ENCODE measurements at regions not wholly inside any gene's neighbourhood (a gene's known extent, or its start where the extent isn't known, plus 50 kb on each side); places are given as distances from the start of the nearest gene placed in this dataset.
"Not testable (repeated sequence)": the region's sequence is repeated elsewhere in the genome, so short reads cannot be mapped to it uniquely, and the experiment has no call there.

DNA sequence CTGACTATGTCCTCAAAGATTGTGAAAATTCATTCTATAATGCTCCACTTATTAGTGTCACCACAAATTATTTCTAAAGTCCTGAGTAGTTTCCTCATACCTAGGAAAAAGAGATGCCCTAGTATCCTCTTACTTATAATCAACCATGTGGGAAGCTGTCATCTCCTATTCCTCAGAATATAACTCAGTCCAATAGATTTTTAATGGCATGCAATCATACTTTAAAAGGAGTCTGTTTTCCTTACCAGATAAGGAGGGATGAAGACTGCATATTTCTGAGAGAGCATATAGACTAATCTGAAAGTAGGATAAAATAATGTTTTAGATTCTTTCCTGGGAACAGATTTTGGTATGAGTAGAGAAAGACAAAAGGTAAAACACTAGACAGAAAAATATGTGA, 727.7 kb upstream of the GRM3 start:
- intact Hi-C loops (cut with DNase I), result no loop called here
- Histone ChIP-seq H3K27ac (no peak overlapping the region), H3K36me3 (no peaks in the 10 kb centered on the region), H3K4me3 (no peak overlapping the region), H3K4me1 (no peaks in the 10 kb centered on the region), H3K27me3 (no peaks in the 10 kb centered on the region), H3K9me3 (peaks cover 4% of the 10 kb centered on the region)
- ATAC-seq, result no peak
- TF ChIP-seq, protein P1, sequence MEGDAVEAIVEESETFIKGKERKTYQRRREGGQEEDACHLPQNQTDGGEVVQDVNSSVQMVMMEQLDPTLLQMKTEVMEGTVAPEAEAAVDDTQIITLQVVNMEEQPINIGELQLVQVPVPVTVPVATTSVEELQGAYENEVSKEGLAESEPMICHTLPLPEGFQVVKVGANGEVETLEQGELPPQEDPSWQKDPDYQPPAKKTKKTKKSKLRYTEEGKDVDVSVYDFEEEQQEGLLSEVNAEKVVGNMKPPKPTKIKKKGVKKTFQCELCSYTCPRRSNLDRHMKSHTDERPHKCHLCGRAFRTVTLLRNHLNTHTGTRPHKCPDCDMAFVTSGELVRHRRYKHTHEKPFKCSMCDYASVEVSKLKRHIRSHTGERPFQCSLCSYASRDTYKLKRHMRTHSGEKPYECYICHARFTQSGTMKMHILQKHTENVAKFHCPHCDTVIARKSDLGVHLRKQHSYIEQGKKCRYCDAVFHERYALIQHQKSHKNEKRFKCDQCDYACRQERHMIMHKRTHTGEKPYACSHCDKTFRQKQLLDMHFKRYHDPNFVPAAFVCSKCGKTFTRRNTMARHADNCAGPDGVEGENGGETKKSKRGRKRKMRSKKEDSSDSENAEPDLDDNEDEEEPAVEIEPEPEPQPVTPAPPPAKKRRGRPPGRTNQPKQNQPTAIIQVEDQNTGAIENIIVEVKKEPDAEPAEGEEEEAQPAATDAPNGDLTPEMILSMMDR (IDR thresholded peaks at IDR 0.05), result no peak
- DNase-seq, result no peak

- ATAC-seq (no peak), DNase-seq (no peak)
- H3K27me3 ChIP-seq, result no peaks in the 10 kb centered on the region
- H3K27ac ChIP-seq, result no peak overlapping the region
- no peaks in the 10 kb centered on the region for H3K4me1 ChIP-seq
- TF ChIP-seq, protein P1 (IDR thresholded peaks at IDR 0.05), result no peak
- H3K4me3 ChIP-seq, result no peak overlapping the region
- intact Hi-C loops (cut with DNase I), result no loop called here
- H3K36me3 ChIP-seq, result no peaks in the 10 kb centered on the region
- H3K9me3 ChIP-seq, result peaks cover 4% of the 10 kb centered on the region
These were observed 727.6 kb upstream of the SEMA3D start for GRCh38 chr7:85914437-85914836.

DNA sequence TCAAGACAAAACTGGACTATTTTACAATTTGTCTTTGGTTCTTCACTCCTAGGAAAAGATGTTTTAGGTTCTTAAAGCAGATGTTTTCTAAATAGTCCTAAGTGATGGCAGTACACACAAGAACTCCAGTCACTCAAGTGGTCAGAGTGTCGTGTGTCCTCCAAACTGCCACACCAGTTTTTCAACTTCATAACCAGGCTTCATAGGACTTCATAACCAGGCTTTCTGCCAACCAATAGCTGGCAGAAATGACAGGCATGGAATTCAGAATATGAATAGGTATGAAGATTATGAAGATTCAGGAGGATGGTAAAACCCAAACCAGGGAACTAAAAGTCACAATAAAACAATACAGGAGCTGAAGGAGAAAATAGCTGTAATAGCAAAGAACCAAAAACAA, 721.2 kb upstream of the SEMA3D start:
- no peak for ATAC-seq
- no peak overlapping the region for H3K4me3 ChIP-seq
- DNase-seq, result no peak
- H3K4me1 ChIP-seq, result no peaks in the 10 kb centered on the region
- H3K27me3 ChIP-seq, result no peaks in the 10 kb centered on the region
- peaks cover 4% of the 10 kb centered on the region for H3K9me3 ChIP-seq
- TF ChIP-seq, protein P1 (IDR thresholded peaks at IDR 0.05), result no peak
- H3K27ac ChIP-seq, result no peak overlapping the region
- intact Hi-C loops (cut with DNase I), result no loop called here
- no peaks in the 10 kb centered on the region for H3K36me3 ChIP-seq

DNA sequence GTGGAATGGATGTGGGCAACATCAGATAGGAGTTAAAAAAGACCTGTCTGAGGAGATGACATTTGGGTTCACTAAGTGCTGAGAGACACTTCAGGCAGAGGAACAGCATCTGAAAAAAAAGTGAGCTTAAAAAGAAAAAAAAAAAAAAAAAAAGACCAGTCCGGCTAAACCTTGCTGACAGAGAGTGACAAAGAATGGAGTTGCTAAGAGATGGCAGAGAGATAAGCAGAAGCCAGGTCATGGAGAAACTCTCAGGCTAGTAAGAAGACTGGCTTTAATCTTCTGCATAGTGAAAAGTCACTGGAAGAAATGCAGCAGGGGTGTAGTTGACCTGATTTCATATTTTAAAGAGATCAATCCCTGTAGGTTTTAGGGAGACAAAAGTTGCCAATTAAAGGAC, 711.1 kb upstream of the SEMA3D start:
- no peaks in the 10 kb centered on the region for H3K9me3 ChIP-seq
- TF ChIP-seq, protein P1 (IDR thresholded peaks at IDR 0.05), result no peak
- no peaks in the 10 kb centered on the region for H3K27me3 ChIP-seq
- no peaks in the 10 kb centered on the region for H3K36me3 ChIP-seq
- H3K27ac ChIP-seq, result no peak overlapping the region
- DNase-seq, result no peak
- ATAC-seq, result no peak
- intact Hi-C loops (cut with DNase I), result no loop called here
- no peaks in the 10 kb centered on the region for H3K4me1 ChIP-seq
- H3K4me3 ChIP-seq, result no peak overlapping the region

DNA sequence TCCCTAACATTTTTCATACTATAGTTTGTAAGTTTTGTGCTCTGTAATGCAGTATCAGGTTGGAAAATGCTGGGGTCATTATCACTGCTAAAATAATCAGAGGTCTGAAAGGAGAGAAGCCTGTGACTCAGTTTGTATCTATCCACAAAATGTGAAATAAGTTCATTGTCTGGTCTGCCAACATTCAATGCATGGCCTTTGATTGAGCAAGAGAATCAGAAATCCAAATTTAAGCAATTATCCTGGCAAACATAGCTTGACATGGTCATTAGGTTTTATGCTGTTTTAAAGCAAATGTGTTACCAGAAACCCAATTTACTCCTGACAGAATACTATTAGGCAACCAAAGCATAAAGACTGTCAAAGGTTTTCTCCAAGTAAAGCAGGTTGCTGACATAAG, 709.7 kb upstream of the SEMA3D start:
- ATAC-seq (no peak), DNase-seq (no peak)

GRCh38 chr7:85895835-85896234, 709.0 kb upstream of the SEMA3D start:
- Histone ChIP-seq H3K4me3 (no peak overlapping the region), H3K9me3 (no peaks in the 10 kb centered on the region), H3K4me1 (no peaks in the 10 kb centered on the region), H3K27me3 (no peaks in the 10 kb centered on the region), H3K36me3 (no peaks in the 10 kb centered on the region), H3K27ac (no peak overlapping the region)
- intact Hi-C loops (cut with DNase I), result no loop called here
- TF ChIP-seq, protein P1 (IDR thresholded peaks at IDR 0.05), result no peak
- DNase-seq, result no peak
- no peak for ATAC-seq

More for the DNA sequence above, 709.7 kb upstream of the SEMA3D start:
- Histone ChIP-seq H3K9me3 (no peaks in the 10 kb centered on the region), H3K27ac (no peak overlapping the region), H3K36me3 (no peaks in the 10 kb centered on the region), H3K27me3 (no peaks in the 10 kb centered on the region), H3K4me3 (no peak overlapping the region), H3K4me1 (no peaks in the 10 kb centered on the region)
- intact Hi-C loops (cut with DNase I), result no loop called here
- TF ChIP-seq, protein P1 (IDR thresholded peaks at IDR 0.05), result no peak

- DNase-seq; intact Hi-C loops (cut with DNase I); H3K4me1 ChIP-seq; ATAC-seq; H3K9me3 ChIP-seq; H3K27ac ChIP-seq; H3K4me3 ChIP-seq; H3K36me3 ChIP-seq; H3K27me3 ChIP-seq: not testable (repeated sequence)
These were observed 705.0 kb upstream of the SEMA3D start for GRCh38 chr7:85891900-85892299.

All from upper lobe of right lung (tissue), 1 donor.